Body of pancreas (tissue), 4 donors: ENCODE measurements at regions not wholly inside any gene's neighbourhood (a gene's known extent, or its start where the extent isn't known, plus 50 kb on each side); places are given as distances from the start of the nearest gene placed in this dataset.
"Not testable (repeated sequence)": the region's sequence is repeated elsewhere in the genome, so short reads cannot be mapped to it uniquely, and the experiment has no call there.

Source experiments
- ATAC-seq: fragments of 150-250 bp; one replicate; pipeline ENCODE4 v1.9.1; 2016
- DNase-seq, 4 donors: peaks; one replicate each; pipeline ENCODE4 v3.0.0-alpha.2; 2019
- H3K27ac ChIP-seq, 4 donors: fragments of 200-600 bp; sonication (generic); 1 replicate in 3 of 4; 2 replicates in 1 of 4; pipeline versions ENCODE4 v1.5.1 to v1.6.1; 2016 to 2019; ENCODE audit warnings: mild to moderate bottlenecking in 1 of 4, mixed read lengths in 1 of 4, moderate library complexity in 1 of 4
- H3K27me3 ChIP-seq, 2 donors: fragments of 200-600 bp; sonication (generic); one replicate each; pipeline ENCODE4 v1.6.0; 2016; ENCODE audit warnings: mild to moderate bottlenecking in 1 of 2
- H3K36me3 ChIP-seq, 2 donors: fragments of 200-600 bp; sonication (generic); replicated peaks in 1 of 2; 2 replicates each; pipeline ENCODE4 v1.5.1; 2016; ENCODE audit warnings: low read depth in 2 of 2; ENCODE audit not compliant: insufficient read depth in 1 of 2
- H3K4me1 ChIP-seq: fragments of 200-600 bp; sonication (generic); one replicate; pipeline ENCODE4 v1.6.0; 2016
- H3K4me3 ChIP-seq, 2 donors: fragments of 200-600 bp; sonication (generic); 1 replicate in 1 of 2; 2 replicates in 1 of 2; pipeline ENCODE4 v1.5.1; 2016 to 2019
- H3K9me3 ChIP-seq, 3 donors: fragments of 200-600 bp; sonication (generic); 1 replicate in 2 of 3; 2 replicates in 1 of 3; pipeline ENCODE4 v1.5.1; 2016
- POLR2A ChIP-seq, 3 donors: fragments of 450-650 bp; IDR thresholded peaks; one replicate each; pipeline ENCODE4 v1.6.1; 2016; ENCODE audit warnings: antibody characterized with exemption in 3 of 3, mild to moderate bottlenecking in 2 of 3
- WGBS, 2 donors: methylation state at CpG; one replicate each; pipeline ENCODE4 v1.1.5; 2017; 5-methylcytosine and 5-hydroxymethylcytosine counted together
- intact Hi-C: fragments of 100-400 bp; cut with DNase I; formaldehyde crosslinking; loops from one replicate; pipeline ENCODE4 v1.15.1; 2023
- TF ChIP-seq, protein P1 (sequence below), 7 experiments: fragments of 450-650 bp in 4 of 7; fragments of 200-600 bp in 3 of 7; sonication (generic) in 3 of 7; IDR thresholded peaks; one replicate each; pipeline ENCODE4 v1.5.1; 2016 to 2019; ENCODE audit warnings: antibody characterized with exemption in 7 of 7

GRCh38 chr17:22267019-22267418 lies 574.7 kb downstream of the KCNJ18 start:
- intact Hi-C loops = no loop called here
- H3K4me3 ChIP-seq = no peak overlapping the region
- TF ChIP-seq, protein P1, sequence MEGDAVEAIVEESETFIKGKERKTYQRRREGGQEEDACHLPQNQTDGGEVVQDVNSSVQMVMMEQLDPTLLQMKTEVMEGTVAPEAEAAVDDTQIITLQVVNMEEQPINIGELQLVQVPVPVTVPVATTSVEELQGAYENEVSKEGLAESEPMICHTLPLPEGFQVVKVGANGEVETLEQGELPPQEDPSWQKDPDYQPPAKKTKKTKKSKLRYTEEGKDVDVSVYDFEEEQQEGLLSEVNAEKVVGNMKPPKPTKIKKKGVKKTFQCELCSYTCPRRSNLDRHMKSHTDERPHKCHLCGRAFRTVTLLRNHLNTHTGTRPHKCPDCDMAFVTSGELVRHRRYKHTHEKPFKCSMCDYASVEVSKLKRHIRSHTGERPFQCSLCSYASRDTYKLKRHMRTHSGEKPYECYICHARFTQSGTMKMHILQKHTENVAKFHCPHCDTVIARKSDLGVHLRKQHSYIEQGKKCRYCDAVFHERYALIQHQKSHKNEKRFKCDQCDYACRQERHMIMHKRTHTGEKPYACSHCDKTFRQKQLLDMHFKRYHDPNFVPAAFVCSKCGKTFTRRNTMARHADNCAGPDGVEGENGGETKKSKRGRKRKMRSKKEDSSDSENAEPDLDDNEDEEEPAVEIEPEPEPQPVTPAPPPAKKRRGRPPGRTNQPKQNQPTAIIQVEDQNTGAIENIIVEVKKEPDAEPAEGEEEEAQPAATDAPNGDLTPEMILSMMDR (IDR thresholded peaks at IDR 0.05) = no peak
- TF ChIP-seq POLR2A (IDR thresholded peaks at IDR 0.05) = no peak
- H3K27ac ChIP-seq = no peak overlapping the region
- DNase-seq = no peak
- H3K4me1 ChIP-seq = no peaks in the 10 kb centered on the region
- peaks cover 0 to 5% (median 0%) of the 10 kb centered on the region in 3 donors for H3K9me3 ChIP-seq
- ATAC-seq = no peak
- 68 to 84% methylated on average over 9 of the region's 9 CpGs for WGBS, 2 donors
- no peaks in the 10 kb centered on the region for H3K27me3 ChIP-seq
- H3K36me3 ChIP-seq = no peaks in the 10 kb centered on the region

- no peaks in the 10 kb centered on the region for H3K27me3 ChIP-seq
- WGBS, 2 donors = 48 to 60% methylated on average over 11 to 25 of the region's 25 CpGs
- peaks cover 0 to 5% (median 0%) of the 10 kb centered on the region in 3 donors for H3K9me3 ChIP-seq
- H3K27ac ChIP-seq = no peak overlapping the region
- no peak for ATAC-seq
- no peaks in the 10 kb centered on the region for H3K4me1 ChIP-seq
- no peak for DNase-seq
- H3K36me3 ChIP-seq = no peaks in the 10 kb centered on the region
- intact Hi-C loops = no loop called here
- TF ChIP-seq POLR2A (IDR thresholded peaks at IDR 0.05) = no peak
- TF ChIP-seq, protein P1 (IDR thresholded peaks at IDR 0.05) = no peak
- no peak overlapping the region for H3K4me3 ChIP-seq
Observed at GRCh38 chr17:22268214-22268911, 576.0 kb downstream of the KCNJ18 start.

- WGBS, 2 donors = 42 to 64% methylated on average over 12 to 13 of the region's 13 CpGs
- no peak for DNase-seq
- TF ChIP-seq, protein P1 (IDR thresholded peaks at IDR 0.05) = no peak
- TF ChIP-seq POLR2A (IDR thresholded peaks at IDR 0.05) = no peak
- ATAC-seq = no peak
- H3K27ac ChIP-seq = no peak overlapping the region
- H3K4me3 ChIP-seq = no peak overlapping the region
- intact Hi-C loops = no loop called here
- peaks cover 0 to 5% (median 0%) of the 10 kb centered on the region in 3 donors for H3K9me3 ChIP-seq
- H3K36me3 ChIP-seq = no peaks in the 10 kb centered on the region
- H3K27me3 ChIP-seq = no peaks in the 10 kb centered on the region
- H3K4me1 ChIP-seq = no peaks in the 10 kb centered on the region
Observed at GRCh38 chr17:22268912-22269220, 576.5 kb downstream of the KCNJ18 start.

- no peak for ATAC-seq
- Histone ChIP-seq H3K27me3 (no peaks in the 10 kb centered on the region), H3K36me3 (no peaks in the 10 kb centered on the region), H3K4me1 (no peaks in the 10 kb centered on the region), H3K9me3 (peaks cover 0 to 3% (median 0%) of the 10 kb centered on the region in 3 donors), H3K4me3 (no peak overlapping the region), H3K27ac (no peak overlapping the region)
- TF ChIP-seq, protein P1 (IDR thresholded peaks at IDR 0.05) = no peak
- TF ChIP-seq POLR2A (IDR thresholded peaks at IDR 0.05) = no peak
- 41 to 53% methylated on average over 4 of the region's 4 CpGs for WGBS, 2 donors
- intact Hi-C loops = no loop called here
- DNase-seq = no peak
Observed at GRCh38 chr17:22270381-22270780, 578.1 kb downstream of the KCNJ18 start.

DNA sequence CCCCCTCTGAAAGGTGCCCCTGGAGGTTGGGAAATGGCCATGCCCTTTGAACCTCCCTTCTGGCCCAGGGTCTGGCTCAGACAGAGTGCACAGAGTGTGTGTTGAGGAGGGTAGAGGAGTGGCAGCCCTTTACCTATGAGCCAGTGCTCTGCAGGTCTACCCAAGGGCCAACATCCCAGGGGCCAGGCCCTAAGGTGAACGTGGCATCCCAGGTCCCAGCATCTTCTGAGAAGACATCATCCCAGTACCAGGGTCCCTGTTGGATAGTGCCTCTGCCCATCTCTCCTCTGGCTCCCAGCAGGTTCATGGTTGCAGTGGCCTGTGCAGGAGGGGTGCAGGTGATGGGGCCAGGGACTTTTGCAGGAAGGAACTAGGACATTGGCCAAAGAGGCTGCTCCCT lies 578.5 kb downstream of the KCNJ18 start:
- H3K9me3 ChIP-seq, ATAC-seq, intact Hi-C loops, H3K27me3 ChIP-seq, H3K4me3 ChIP-seq, DNase-seq, H3K36me3 ChIP-seq, H3K4me1 ChIP-seq, H3K27ac ChIP-seq: not testable (repeated sequence)
- 43 to 60% methylated on average over 1 of the region's 1 CpG for WGBS, 2 donors
